ENCODE measurements at regions not wholly inside any gene's neighbourhood (a gene's known extent, or its start where the extent isn't known, plus 50 kb on each side); places are given as distances from the start of the nearest gene placed in this dataset.

DNA sequence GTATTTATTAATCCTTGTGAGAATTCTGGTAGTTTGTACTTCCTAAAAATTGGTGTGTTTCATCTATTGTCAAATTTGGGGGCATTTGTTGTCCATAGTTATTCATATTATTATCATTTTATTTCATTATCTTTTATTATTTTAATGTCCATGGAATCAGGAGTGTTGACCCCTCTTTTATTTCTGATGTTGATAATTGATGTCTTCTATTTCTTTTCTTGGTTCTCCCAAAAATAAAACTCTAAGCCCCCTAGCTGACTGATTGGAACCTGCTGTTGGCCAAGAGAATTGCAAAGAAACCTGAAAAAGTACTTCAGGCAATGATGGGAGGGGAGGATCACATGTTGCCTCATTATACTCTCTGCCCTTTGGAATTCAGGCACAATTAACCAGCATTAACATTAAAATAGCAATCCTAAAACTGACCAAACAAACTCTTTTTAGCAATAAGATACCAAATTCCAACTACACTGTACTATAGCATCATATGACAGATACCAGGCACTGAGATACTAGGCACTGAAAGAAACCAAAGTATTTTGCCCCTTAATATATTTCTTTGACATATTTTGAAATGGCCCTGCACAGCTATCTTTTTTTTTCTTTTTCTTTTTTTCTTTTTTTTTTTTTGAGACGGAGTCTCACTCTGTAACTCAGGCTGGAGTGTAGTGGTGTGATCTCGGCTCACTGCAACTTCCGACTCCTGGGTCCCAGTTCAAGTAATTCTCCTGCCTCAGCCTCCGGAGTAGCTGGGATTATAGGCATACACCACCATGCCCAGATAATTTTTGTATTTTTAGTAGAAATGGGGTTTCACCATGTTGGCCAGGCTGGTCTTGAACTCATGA lies 1097.2 kb upstream of the CNTNAP5 start:
- TF ChIP-seq CTCF (IDR thresholded peaks at IDR 0.05; ENCODE audit: unreplicated experiment): no peak
- DNase-seq (ENCODE audit: low spot score): no peak
- H3K36me3 Mint-ChIP-seq (ENCODE audit: low read depth, unreplicated experiment): peaks cover 5% of the 10 kb centered on the region
- no peaks in the 10 kb centered on the region for H3K27me3 Mint-ChIP-seq (ENCODE audit: unreplicated experiment)
- peaks cover 6% of the 10 kb centered on the region for H3K9me3 Mint-ChIP-seq (ENCODE audit: unreplicated experiment)
- no peak overlapping the region for H3K27ac Mint-ChIP-seq (ENCODE audit: unreplicated experiment)
- H3K4me1 Mint-ChIP-seq (ENCODE audit: unreplicated experiment): no peaks in the 10 kb centered on the region
- no peak overlapping the region for H3K4me3 Mint-ChIP-seq (ENCODE audit: unreplicated experiment)

DNA sequence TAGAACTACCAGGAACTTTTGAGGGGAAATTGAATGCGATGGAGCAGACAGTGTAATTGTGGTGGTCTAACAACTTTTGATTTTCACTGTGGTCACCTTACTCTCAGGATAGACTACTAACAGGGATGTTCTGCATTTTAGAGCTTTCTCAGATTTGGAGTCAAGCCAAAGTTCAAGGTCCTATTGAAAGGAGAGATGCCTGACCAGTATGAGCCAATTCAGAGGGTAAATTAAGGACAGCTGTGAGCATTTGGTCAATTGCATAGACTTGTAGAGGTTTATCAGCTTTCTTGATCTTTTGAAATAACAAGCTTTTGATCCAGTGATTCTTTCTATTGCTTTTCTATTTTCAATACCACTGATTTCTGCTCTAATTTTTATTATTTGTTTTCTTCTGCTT lies 1095.7 kb upstream of the CNTNAP5 start:
- Mint-ChIP-seq H3K27me3 (ENCODE audit: unreplicated experiment) (no peaks in the 10 kb centered on the region), H3K9me3 (ENCODE audit: unreplicated experiment) (peaks cover 6% of the 10 kb centered on the region), H3K27ac (ENCODE audit: unreplicated experiment) (no peak overlapping the region), H3K4me3 (ENCODE audit: unreplicated experiment) (no peak overlapping the region), H3K4me1 (ENCODE audit: unreplicated experiment) (no peaks in the 10 kb centered on the region), H3K36me3 (ENCODE audit: low read depth, unreplicated experiment) (no peaks in the 10 kb centered on the region)
- DNase-seq (ENCODE audit: low spot score): no peak
- TF ChIP-seq CTCF (IDR thresholded peaks at IDR 0.05; ENCODE audit: unreplicated experiment): no peak

GRCh38 chr2:122935506-122935905 lies 1089.6 kb upstream of the CNTNAP5 start:
- DNase-seq (ENCODE audit: low spot score): no peak
- Mint-ChIP-seq H3K4me3 (ENCODE audit: unreplicated experiment) (no peak overlapping the region), H3K4me1 (ENCODE audit: unreplicated experiment) (no peaks in the 10 kb centered on the region), H3K27me3 (ENCODE audit: unreplicated experiment) (no peaks in the 10 kb centered on the region), H3K27ac (ENCODE audit: unreplicated experiment) (no peak overlapping the region), H3K9me3 (ENCODE audit: unreplicated experiment) (no peaks in the 10 kb centered on the region), H3K36me3 (ENCODE audit: low read depth, unreplicated experiment) (no peaks in the 10 kb centered on the region)
- TF ChIP-seq CTCF (IDR thresholded peaks at IDR 0.05; ENCODE audit: unreplicated experiment): no peak

GRCh38 chr2:122939796-122940195 lies 1085.3 kb upstream of the CNTNAP5 start:
- H3K27me3 Mint-ChIP-seq (ENCODE audit: unreplicated experiment): no peaks in the 10 kb centered on the region
- H3K4me3 Mint-ChIP-seq (ENCODE audit: unreplicated experiment): no peak overlapping the region
- H3K27ac Mint-ChIP-seq (ENCODE audit: unreplicated experiment): no peak overlapping the region
- DNase-seq (ENCODE audit: low spot score): no peak
- H3K4me1 Mint-ChIP-seq (ENCODE audit: unreplicated experiment): no peaks in the 10 kb centered on the region
- no peaks in the 10 kb centered on the region for H3K9me3 Mint-ChIP-seq (ENCODE audit: unreplicated experiment)
- no peaks in the 10 kb centered on the region for H3K36me3 Mint-ChIP-seq (ENCODE audit: low read depth, unreplicated experiment)
- TF ChIP-seq CTCF (IDR thresholded peaks at IDR 0.05; ENCODE audit: unreplicated experiment): no peak

DNA sequence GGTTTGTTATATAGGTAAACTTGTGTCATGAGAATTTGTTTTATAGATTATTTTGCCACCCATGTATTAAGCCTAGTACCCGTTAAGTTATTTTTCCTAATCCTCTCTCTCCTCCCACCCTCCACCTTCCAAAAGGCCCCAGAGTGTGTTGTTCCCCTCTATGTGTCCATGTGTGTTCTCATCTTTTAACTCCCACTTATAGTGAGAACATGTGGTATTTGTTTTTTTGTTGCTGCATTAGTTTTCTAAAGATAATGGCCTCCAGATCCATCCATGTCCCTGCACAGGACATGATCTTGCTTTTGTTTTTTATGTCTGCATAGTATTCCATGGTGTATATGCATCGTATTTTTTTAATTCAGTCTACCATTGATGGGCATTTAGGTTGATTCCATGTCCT lies 1075.6 kb upstream of the CNTNAP5 start:
- TF ChIP-seq CTCF (IDR thresholded peaks at IDR 0.05; ENCODE audit: unreplicated experiment): no peak
- Mint-ChIP-seq H3K27me3 (ENCODE audit: unreplicated experiment) (no peaks in the 10 kb centered on the region), H3K4me3 (ENCODE audit: unreplicated experiment) (no peak overlapping the region), H3K9me3 (ENCODE audit: unreplicated experiment) (no peaks in the 10 kb centered on the region), H3K36me3 (ENCODE audit: low read depth, unreplicated experiment) (no peaks in the 10 kb centered on the region), H3K4me1 (ENCODE audit: unreplicated experiment) (no peaks in the 10 kb centered on the region), H3K27ac (ENCODE audit: unreplicated experiment) (no peak overlapping the region)
- no peak for DNase-seq (ENCODE audit: low spot score)

All from endothelial cell (in vitro differentiated cells).